ENCODE measurements at regions not wholly inside any gene's neighbourhood (a gene's known extent, or its start where the extent isn't known, plus 50 kb on each side); places are given as distances from the start of the nearest gene placed in this dataset.
A peak's percentile ranks its signal among the peaks of the same experiment; 100 is the strongest.
"Not testable (repeated sequence)": the region's sequence is repeated elsewhere in the genome, so short reads cannot be mapped to it uniquely, and the experiment has no call there.

GRCh38 chr17:52899235-52899634 lies 740.7 kb upstream of the CA10 start:
- H3K4me1 Mint-ChIP-seq (ENCODE audit: low read depth) = no peaks in the 10 kb centered on the region
- no peak for DNase-seq (ENCODE audit: low spot score)

DNA sequence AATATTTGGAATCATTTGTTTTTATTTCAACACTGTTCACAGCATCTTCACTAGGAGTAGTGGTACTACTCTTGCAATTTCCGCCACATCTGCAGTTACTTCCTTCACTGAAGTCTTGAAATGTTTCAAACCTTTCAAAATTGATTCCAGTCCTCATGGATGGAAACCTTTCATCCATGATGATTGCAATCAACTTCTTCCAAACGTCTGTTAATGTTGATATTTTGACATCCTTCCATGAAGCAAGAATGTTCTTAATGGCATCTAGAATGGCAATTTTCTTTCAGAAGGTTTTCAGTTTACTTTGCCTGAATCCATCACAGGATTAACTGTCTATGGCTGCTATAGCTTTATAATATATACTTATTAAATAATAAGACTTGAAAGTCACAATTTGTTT lies 736.8 kb upstream of the CA10 start:
- no peaks in the 10 kb centered on the region for H3K36me3 Mint-ChIP-seq (ENCODE audit: low read depth)
- TF ChIP-seq CTCF (IDR thresholded peaks at IDR 0.05) = no peak
- H3K4me3 Mint-ChIP-seq (ENCODE audit: unreplicated experiment) = no peak overlapping the region
- no peaks in the 10 kb centered on the region for H3K27me3 Mint-ChIP-seq (ENCODE audit: low read depth)
- no peak for DNase-seq (ENCODE audit: low spot score)
- no peak overlapping the region for H3K27ac Mint-ChIP-seq (ENCODE audit: unreplicated experiment)
- H3K4me1 Mint-ChIP-seq (ENCODE audit: low read depth) = no peaks in the 10 kb centered on the region
- H3K9me3 Mint-ChIP-seq (ENCODE audit: low read depth) = no peaks in the 10 kb centered on the region

More at GRCh38 chr17:52899235-52899634, 740.7 kb upstream of the CA10 start:
- no peaks in the 10 kb centered on the region for H3K27me3 Mint-ChIP-seq (ENCODE audit: low read depth)
- H3K27ac Mint-ChIP-seq (ENCODE audit: unreplicated experiment) = no peak overlapping the region
- peaks cover 3% of the 10 kb centered on the region for H3K9me3 Mint-ChIP-seq (ENCODE audit: low read depth)
- no peak for TF ChIP-seq CTCF (IDR thresholded peaks at IDR 0.05)
- no peak overlapping the region for H3K4me3 Mint-ChIP-seq (ENCODE audit: unreplicated experiment)
- no peaks in the 10 kb centered on the region for H3K36me3 Mint-ChIP-seq (ENCODE audit: low read depth)

DNA sequence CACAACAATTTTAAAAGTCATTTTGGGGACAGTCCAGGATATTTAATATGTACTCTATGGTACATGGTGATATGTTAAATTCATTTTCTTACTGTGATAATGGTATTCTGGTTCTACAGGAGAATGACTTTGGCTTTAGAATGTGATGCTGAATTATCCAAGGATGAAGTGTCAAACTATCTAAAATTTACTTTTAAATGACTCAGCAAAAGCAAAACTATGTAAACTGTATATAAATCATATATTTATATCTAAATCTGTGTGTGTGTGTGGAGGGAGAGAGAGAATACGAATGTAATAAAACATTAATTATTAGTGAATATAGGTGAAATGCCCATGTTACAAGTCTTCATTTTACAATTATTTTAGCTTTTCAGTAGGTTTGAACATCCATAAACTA lies 733.8 kb upstream of the CA10 start:
- H3K9me3 Mint-ChIP-seq (ENCODE audit: low read depth) = no peaks in the 10 kb centered on the region
- no peaks in the 10 kb centered on the region for H3K27me3 Mint-ChIP-seq (ENCODE audit: low read depth)
- no peaks in the 10 kb centered on the region for H3K36me3 Mint-ChIP-seq (ENCODE audit: low read depth)
- no peak for TF ChIP-seq CTCF (IDR thresholded peaks at IDR 0.05)
- no peak for DNase-seq (ENCODE audit: low spot score)
- H3K4me3 Mint-ChIP-seq (ENCODE audit: unreplicated experiment) = no peak overlapping the region
- H3K27ac Mint-ChIP-seq (ENCODE audit: unreplicated experiment) = no peak overlapping the region
- no peaks in the 10 kb centered on the region for H3K4me1 Mint-ChIP-seq (ENCODE audit: low read depth)

GRCh38 chr17:52885882-52886281 lies 727.4 kb upstream of the CA10 start:
- no peak for TF ChIP-seq CTCF (IDR thresholded peaks at IDR 0.05)
- no peaks in the 10 kb centered on the region for H3K4me1 Mint-ChIP-seq (ENCODE audit: low read depth)
- DNase-seq (ENCODE audit: low spot score) = no peak
- no peak overlapping the region for H3K27ac Mint-ChIP-seq (ENCODE audit: unreplicated experiment)
- no peaks in the 10 kb centered on the region for H3K36me3 Mint-ChIP-seq (ENCODE audit: low read depth)
- no peaks in the 10 kb centered on the region for H3K9me3 Mint-ChIP-seq (ENCODE audit: low read depth)
- H3K27me3 Mint-ChIP-seq (ENCODE audit: low read depth) = no peaks in the 10 kb centered on the region
- H3K4me3 Mint-ChIP-seq (ENCODE audit: unreplicated experiment) = no peak overlapping the region

DNA sequence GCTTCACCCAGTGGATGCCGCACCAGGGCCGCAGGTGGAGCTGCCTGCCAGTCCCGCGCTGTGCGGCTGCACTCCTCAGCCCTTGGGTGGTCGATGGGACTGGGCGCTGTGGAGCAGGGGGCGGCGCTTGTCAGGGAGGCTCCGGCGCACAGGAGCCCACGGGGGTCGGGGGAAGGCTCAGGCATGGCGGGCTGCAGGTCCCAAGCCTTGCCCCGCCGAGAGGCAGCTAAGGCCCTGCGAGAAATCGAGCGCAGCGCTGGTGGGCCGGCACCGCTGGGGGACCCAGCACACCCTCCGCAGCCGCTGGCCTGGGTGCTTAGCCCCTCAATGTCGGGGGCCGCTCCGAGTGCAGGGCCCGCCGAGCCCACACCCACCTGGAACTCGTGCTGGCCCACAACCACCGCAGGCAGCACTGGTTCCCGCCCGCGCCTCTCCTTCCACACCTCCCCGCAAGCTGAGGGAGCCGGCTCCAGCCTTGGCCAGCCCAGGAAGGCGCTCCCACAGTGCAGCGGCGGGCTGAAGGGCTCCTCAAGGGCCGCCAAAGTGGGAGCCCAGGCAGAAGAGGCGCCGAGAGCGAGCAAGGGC lies 725.5 kb upstream of the CA10 start:
- H3K4me1 Mint-ChIP-seq (ENCODE audit: low read depth); H3K9me3 Mint-ChIP-seq (ENCODE audit: low read depth); H3K27me3 Mint-ChIP-seq (ENCODE audit: low read depth); H3K36me3 Mint-ChIP-seq (ENCODE audit: low read depth); H3K27ac Mint-ChIP-seq (ENCODE audit: unreplicated experiment); H3K4me3 Mint-ChIP-seq (ENCODE audit: unreplicated experiment): not testable (repeated sequence)
- DNase-seq (ENCODE audit: low spot score) = peak; percentile 87

GRCh38 chr17:52846767-52847166 lies 688.3 kb upstream of the CA10 start:
- not testable (repeated sequence) for H3K4me1 Mint-ChIP-seq (ENCODE audit: low read depth); H3K9me3 Mint-ChIP-seq (ENCODE audit: low read depth); H3K27ac Mint-ChIP-seq (ENCODE audit: unreplicated experiment); DNase-seq (ENCODE audit: low spot score); H3K27me3 Mint-ChIP-seq (ENCODE audit: low read depth); H3K36me3 Mint-ChIP-seq (ENCODE audit: low read depth); H3K4me3 Mint-ChIP-seq (ENCODE audit: unreplicated experiment)

All from chondrocyte (in vitro differentiated cells).